ENCODE measurements at regions not wholly inside any gene's neighbourhood (a gene's known extent, or its start where the extent isn't known, plus 50 kb on each side); places are given as distances from the start of the nearest gene placed in this dataset.

GRCh38 chr7:51774178-51774577, 457.6 kb upstream of the COBL start:
- WGBS = 83% methylated on average over 7 of the region's 7 CpGs
- no peaks in the 10 kb centered on the region for H3K4me1 ChIP-seq (replicated peaks)
- no peaks in the 10 kb centered on the region for H3K27me3 ChIP-seq (replicated peaks; ENCODE audit: insufficient read depth)
- TF ChIP-seq POLR2AphosphoS5 (IDR thresholded peaks at IDR 0.05) = no peak
- TF ChIP-seq CTCF (IDR thresholded peaks at IDR 0.05) = no peak
- TF ChIP-seq POLR2A (IDR thresholded peaks at IDR 0.05) = no peak
- H3K9me3 ChIP-seq = no peaks in the 10 kb centered on the region
- H3K4me3 ChIP-seq = no peak overlapping the region
- no peaks in the 10 kb centered on the region for H3K36me3 ChIP-seq
- intact Hi-C loops (cut with DNase I) = no loop called here
- H3K27ac ChIP-seq = no peak overlapping the region
- no peak for DNase-seq (ENCODE audit: low spot score)

- Histone ChIP-seq H3K27me3 (replicated peaks; ENCODE audit: insufficient read depth) (no peaks in the 10 kb centered on the region), H3K4me1 (replicated peaks) (no peaks in the 10 kb centered on the region), H3K4me3 (no peak overlapping the region), H3K27ac (no peak overlapping the region), H3K9me3 (no peaks in the 10 kb centered on the region), H3K36me3 (no peaks in the 10 kb centered on the region)
- DNase-seq (ENCODE audit: low spot score) = no peak
- WGBS = 69% methylated on average over 2 of the region's 2 CpGs
- TF ChIP-seq POLR2A (IDR thresholded peaks at IDR 0.05) (no peak), POLR2AphosphoS5 (IDR thresholded peaks at IDR 0.05) (no peak), CTCF (IDR thresholded peaks at IDR 0.05) (no peak)
- intact Hi-C loops (cut with DNase I) = no loop called here
Measured at GRCh38 chr7:51772190-51772589, 455.6 kb upstream of the COBL start.

- Histone ChIP-seq H3K4me3 (no peak overlapping the region), H3K9me3 (no peaks in the 10 kb centered on the region), H3K4me1 (replicated peaks) (no peaks in the 10 kb centered on the region), H3K27me3 (replicated peaks; ENCODE audit: insufficient read depth) (no peaks in the 10 kb centered on the region), H3K36me3 (no peaks in the 10 kb centered on the region), H3K27ac (no peak overlapping the region)
- intact Hi-C loops (cut with DNase I) = no loop called here
- whole genome bisulfite sequencing = 89% methylated on average over 2 of the region's 2 CpGs
- no peak for DNase-seq (ENCODE audit: low spot score)
- TF ChIP-seq POLR2A (IDR thresholded peaks at IDR 0.05) = no peak
- no peak for TF ChIP-seq POLR2AphosphoS5 (IDR thresholded peaks at IDR 0.05)
- no peak for TF ChIP-seq CTCF (IDR thresholded peaks at IDR 0.05)
Measured at GRCh38 chr7:51764976-51765375, 448.4 kb upstream of the COBL start.

- no peaks in the 10 kb centered on the region for H3K9me3 ChIP-seq
- H3K27ac ChIP-seq = no peak overlapping the region
- WGBS = 61% methylated on average over 2 of the region's 2 CpGs
- DNase-seq (ENCODE audit: low spot score) = no peak
- TF ChIP-seq POLR2AphosphoS5 (IDR thresholded peaks at IDR 0.05) (no peak), CTCF (IDR thresholded peaks at IDR 0.05) (no peak), POLR2A (IDR thresholded peaks at IDR 0.05) (no peak)
- H3K27me3 ChIP-seq (replicated peaks; ENCODE audit: insufficient read depth) = no peaks in the 10 kb centered on the region
- intact Hi-C loops (cut with DNase I) = no loop called here
- H3K36me3 ChIP-seq = no peaks in the 10 kb centered on the region
- H3K4me1 ChIP-seq (replicated peaks) = no peaks in the 10 kb centered on the region
- no peak overlapping the region for H3K4me3 ChIP-seq
Measured at GRCh38 chr7:51759985-51760384, 443.4 kb upstream of the COBL start.

GRCh38 chr7:51757960-51758359, 441.4 kb upstream of the COBL start:
- Histone ChIP-seq H3K27ac (no peak overlapping the region), H3K36me3 (no peaks in the 10 kb centered on the region), H3K4me1 (replicated peaks) (no peaks in the 10 kb centered on the region), H3K4me3 (no peak overlapping the region), H3K9me3 (no peaks in the 10 kb centered on the region), H3K27me3 (replicated peaks; ENCODE audit: insufficient read depth) (no peaks in the 10 kb centered on the region)
- TF ChIP-seq CTCF (IDR thresholded peaks at IDR 0.05) = no peak
- no peak for TF ChIP-seq POLR2AphosphoS5 (IDR thresholded peaks at IDR 0.05)
- no peak for TF ChIP-seq POLR2A (IDR thresholded peaks at IDR 0.05)
- WGBS = 91% methylated on average over 6 of the region's 6 CpGs
- no peak for DNase-seq (ENCODE audit: low spot score)
- intact Hi-C loops (cut with DNase I) = no loop called here
